GM23248 (cell line): ENCODE measurements at regions not wholly inside any gene's neighbourhood (a gene's known extent, or its start where the extent isn't known, plus 50 kb on each side); places are given as distances from the start of the nearest gene placed in this dataset.

ENCODE experiments used
- EZH2 ChIP-seq: fragments of 200-600 bp; sonication (generic); IDR thresholded peaks from 2 replicates; pipeline ENCODE4 v1.6.1; 2018; ENCODE audit warnings: antibody characterized with exemption, mild to moderate bottlenecking; ENCODE audit not compliant: insufficient read depth, poor library complexity, severe bottlenecking
- EZH2phosphoT487 ChIP-seq: fragments of 200-600 bp; sonication (generic); IDR thresholded peaks from 2 replicates; pipeline ENCODE4 v1.6.1; 2018; ENCODE audit warnings: antibody characterized with exemption, moderate library complexity, mild to moderate bottlenecking, low read depth; ENCODE audit not compliant: insufficient read depth

- no peak for TF ChIP-seq EZH2
- no peak for TF ChIP-seq EZH2phosphoT487
Measured at GRCh38 chr3:115255197-115255585, 108.1 kb upstream of the ZBTB20 start.
